A673 (cell line): ENCODE measurements at regions not wholly inside any gene's neighbourhood (a gene's known extent, or its start where the extent isn't known, plus 50 kb on each side); places are given as distances from the start of the nearest gene placed in this dataset.

Source experiments
- BruUV-seq: library from RNA; stranded (reverse); fragments of 400-500 nt; replicated peaks from 2 replicates; lab custom pipeline; 2021; lab: Mats Ljungman, UMichigan
- CTCF ChIA-PET: fragments of 300-600 bp; sonication (Branson Sonifier 250); formaldehyde crosslinking; loops from one replicate; lab custom pipeline; 2022; ENCODE audit warnings: antibody characterized with exemption; lab: Charles Lee
- POLR2A ChIA-PET: fragments of 300-600 bp; sonication (Branson Sonifier 250); formaldehyde crosslinking; loops from one replicate; lab custom pipeline; 2022; ENCODE audit warnings: antibody characterized with exemption; ENCODE audit not compliant: low non-redundant PET; lab: Charles Lee
- DNase-seq: peaks from one replicate; pipeline ENCODE4 v3.0.0-alpha.2; 2015; ENCODE audit warnings: low spot score
- H3K27ac ChIP-seq: fragments of 200-600 bp; sonication (generic); 2 replicates; pipeline ENCODE4 v1.5.1; 2016; ENCODE audit warnings: mixed run types, low read depth, mild to moderate bottlenecking, mixed read lengths, antibody characterized with exemption, low read length; ENCODE audit not compliant: poor library complexity, severe bottlenecking
- H3K27me3 ChIP-seq: fragments of 200-600 bp; sonication (generic); replicated peaks from 2 replicates; pipeline ENCODE4 v1.6.1; 2017; ENCODE audit warnings: mixed run types, low read depth, mild to moderate bottlenecking, mixed read lengths, antibody characterized with exemption, low read length; ENCODE audit not compliant: insufficient read depth, poor library complexity
- H3K36me3 ChIP-seq: fragments of 200-600 bp; sonication (generic); 2 replicates; pipeline ENCODE4 v1.6.1; 2016; ENCODE audit warnings: mixed run types, mild to moderate bottlenecking, mixed read lengths, antibody characterized with exemption, low read length; ENCODE audit not compliant: insufficient read depth, poor library complexity, severe bottlenecking
- H3K4me1 ChIP-seq: fragments of 200-600 bp; sonication (generic); 2 replicates; pipeline ENCODE4 v1.6.1; 2017; ENCODE audit warnings: mixed run types, mild to moderate bottlenecking, mixed read lengths, antibody characterized with exemption, low read length; ENCODE audit not compliant: insufficient read depth, poor library complexity, severe bottlenecking
- H3K4me3 ChIP-seq: fragments of 200-600 bp; sonication (generic); 2 replicates; pipeline ENCODE4 v1.5.1; 2016; ENCODE audit warnings: low read depth, mixed run types, mild to moderate bottlenecking, mixed read lengths, low read length; ENCODE audit not compliant: poor library complexity, severe bottlenecking
- H3K9me3 ChIP-seq: fragments of 200-600 bp; sonication (generic); 2 replicates; pipeline ENCODE4 v1.6.1; 2016; ENCODE audit warnings: mixed run types, low read depth, mild to moderate bottlenecking, mixed read lengths, antibody characterized with exemption, low read length; ENCODE audit not compliant: poor library complexity, severe bottlenecking
- EZH2 ChIP-seq: fragments of 200-600 bp; sonication (generic); IDR thresholded peaks from 2 replicates; pipeline ENCODE4 v1.6.1; 2017; ENCODE audit warnings: borderline replicate concordance, low read depth, mild to moderate bottlenecking, mixed read lengths, antibody characterized with exemption, low read length; ENCODE audit not compliant: poor library complexity, severe bottlenecking
- intact Hi-C: fragments of 100-400 bp; cut with micrococcal nuclease; formaldehyde crosslinking; loops from one replicate; pipeline ENCODE4 v1.10.0; 2022; ENCODE audit not compliant: unreplicated experiment
- TF ChIP-seq, protein P1 (sequence below): fragments of 300-800, 200-600 bp; sonication (generic); conservative IDR thresholded peaks from 2 replicates; pipeline ENCODE4 v1.5.1; 2017; ENCODE audit warnings: low read depth, mild to moderate bottlenecking, antibody characterized with exemption, low read length, moderate library complexity, mixed read lengths

DNA sequence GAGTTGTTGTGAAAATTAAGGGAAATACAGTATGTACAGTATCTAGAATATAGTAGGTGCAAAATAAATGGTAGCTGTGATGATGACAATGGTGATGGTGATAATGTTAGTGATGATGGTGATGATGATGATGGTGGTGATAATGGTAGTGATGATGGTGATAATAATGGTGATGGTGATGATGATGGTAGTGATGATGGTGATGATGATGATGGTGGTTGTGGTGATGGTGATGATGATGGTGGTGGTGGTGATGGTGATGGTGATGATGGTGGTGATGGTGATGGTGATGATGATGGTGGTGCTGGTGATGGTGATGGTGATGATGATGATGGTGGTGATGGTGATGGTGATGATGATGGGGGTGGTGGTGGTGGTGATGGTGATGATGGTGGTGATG, 91.3 kb upstream of the FOXF1 start:
- Histone ChIP-seq H3K36me3 (no peaks in the 10 kb centered on the region), H3K27me3 (peaks cover 55% of the 10 kb centered on the region), H3K4me1 (no peaks in the 10 kb centered on the region), H3K4me3 (no peak overlapping the region), H3K27ac (no peak overlapping the region), H3K9me3 (no peaks in the 10 kb centered on the region)
- TF ChIP-seq, protein P1, sequence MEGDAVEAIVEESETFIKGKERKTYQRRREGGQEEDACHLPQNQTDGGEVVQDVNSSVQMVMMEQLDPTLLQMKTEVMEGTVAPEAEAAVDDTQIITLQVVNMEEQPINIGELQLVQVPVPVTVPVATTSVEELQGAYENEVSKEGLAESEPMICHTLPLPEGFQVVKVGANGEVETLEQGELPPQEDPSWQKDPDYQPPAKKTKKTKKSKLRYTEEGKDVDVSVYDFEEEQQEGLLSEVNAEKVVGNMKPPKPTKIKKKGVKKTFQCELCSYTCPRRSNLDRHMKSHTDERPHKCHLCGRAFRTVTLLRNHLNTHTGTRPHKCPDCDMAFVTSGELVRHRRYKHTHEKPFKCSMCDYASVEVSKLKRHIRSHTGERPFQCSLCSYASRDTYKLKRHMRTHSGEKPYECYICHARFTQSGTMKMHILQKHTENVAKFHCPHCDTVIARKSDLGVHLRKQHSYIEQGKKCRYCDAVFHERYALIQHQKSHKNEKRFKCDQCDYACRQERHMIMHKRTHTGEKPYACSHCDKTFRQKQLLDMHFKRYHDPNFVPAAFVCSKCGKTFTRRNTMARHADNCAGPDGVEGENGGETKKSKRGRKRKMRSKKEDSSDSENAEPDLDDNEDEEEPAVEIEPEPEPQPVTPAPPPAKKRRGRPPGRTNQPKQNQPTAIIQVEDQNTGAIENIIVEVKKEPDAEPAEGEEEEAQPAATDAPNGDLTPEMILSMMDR, result no peak
- no peak for TF ChIP-seq EZH2
- no peak for DNase-seq
- CTCF ChIA-PET, result no interaction called here
- POLR2A ChIA-PET, result no interaction called here
- BruUV-seq, result no TSS peak
- intact Hi-C loops, result no loop called here

DNA sequence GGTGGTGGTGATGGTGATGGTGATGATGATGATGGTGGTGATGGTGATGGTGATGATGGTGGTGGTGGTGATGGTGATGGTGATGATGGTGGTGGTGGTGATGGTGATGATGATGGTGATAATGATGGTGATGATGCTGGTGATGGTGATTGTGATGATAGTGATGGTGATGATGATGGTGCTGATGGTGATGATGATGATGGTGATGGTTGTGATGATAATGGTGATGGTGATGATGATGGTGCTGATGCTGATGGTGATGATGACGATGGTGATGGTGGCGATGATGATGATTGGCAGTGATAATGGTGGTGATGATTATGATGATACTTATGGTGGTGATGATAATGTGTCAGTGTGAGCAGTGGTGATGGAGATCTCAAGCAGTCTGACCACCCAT, 90.8 kb upstream of the FOXF1 start:
- Histone ChIP-seq H3K27ac (no peak overlapping the region), H3K4me3 (no peak overlapping the region), H3K9me3 (no peaks in the 10 kb centered on the region), H3K36me3 (no peaks in the 10 kb centered on the region), H3K27me3 (peaks cover 60% of the 10 kb centered on the region), H3K4me1 (no peaks in the 10 kb centered on the region)
- no peak for DNase-seq
- intact Hi-C loops, result no loop called here
- TF ChIP-seq EZH2, result no peak
- TF ChIP-seq, protein P1, result no peak
- CTCF ChIA-PET, result no interaction called here
- BruUV-seq, result no TSS peak
- POLR2A ChIA-PET, result no interaction called here

DNA sequence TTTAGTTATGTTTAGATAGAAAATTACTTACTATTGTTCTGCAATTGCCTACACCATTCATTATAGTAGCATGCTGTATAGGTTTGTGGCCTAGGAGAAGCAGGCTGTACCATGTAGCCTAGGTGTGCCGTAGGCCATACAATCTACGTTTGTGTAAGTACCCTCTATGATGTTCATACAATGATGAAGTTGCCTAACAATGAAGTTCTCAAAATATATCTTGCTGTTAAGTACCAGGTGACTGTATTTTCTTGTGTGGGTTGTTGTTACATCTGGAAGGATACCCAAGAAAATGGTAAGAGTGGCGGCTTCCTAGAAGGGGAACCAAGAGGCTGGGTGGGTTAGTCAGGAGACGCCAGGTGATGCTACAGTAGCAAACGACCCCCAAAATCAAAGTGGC, 88.3 kb upstream of the FOXF1 start:
- H3K9me3 ChIP-seq, result no peaks in the 10 kb centered on the region
- POLR2A ChIA-PET, result no interaction called here
- CTCF ChIA-PET, result no interaction called here
- no peak for TF ChIP-seq EZH2
- TF ChIP-seq, protein P1, result no peak
- no peak overlapping the region for H3K27ac ChIP-seq
- peaks cover 49% of the 10 kb centered on the region for H3K27me3 ChIP-seq
- no peak for DNase-seq
- no peaks in the 10 kb centered on the region for H3K4me1 ChIP-seq
- no TSS peak for BruUV-seq
- no peak overlapping the region for H3K4me3 ChIP-seq
- intact Hi-C loops, result no loop called here
- no peaks in the 10 kb centered on the region for H3K36me3 ChIP-seq
